Vagina (tissue), 2 donors: ENCODE measurements at regions not wholly inside any gene's neighbourhood (a gene's known extent, or its start where the extent isn't known, plus 50 kb on each side); places are given as distances from the start of the nearest gene placed in this dataset. TPM values are rescaled to one million over a fixed set of nuclear protein-coding genes. Genes with fewer than 3 reads are reported as not detected.
"Not testable (repeated sequence)": the region's sequence is repeated elsewhere in the genome, so short reads cannot be mapped to it uniquely, and the experiment has no call there.

Experiments
- DNase-seq, 2 donors: peaks; one replicate each; pipeline ENCODE4 v3.0.0-alpha.2; 2017; ENCODE audit errors: extremely low spot score in 2 of 2
- H3K27ac ChIP-seq: fragments of 200-600 bp; sonication (generic); one replicate; pipeline ENCODE4 v1.5.1; 2019
- H3K27me3 ChIP-seq: fragments of 200-600 bp; sonication (generic); one replicate; pipeline ENCODE4 v1.5.1; 2019
- H3K36me3 ChIP-seq, 2 donors: fragments of 200-600 bp; sonication (generic); one replicate each; pipeline ENCODE4 v1.5.1; 2017 to 2019
- H3K4me1 ChIP-seq: fragments of 200-600 bp; sonication (generic); one replicate; pipeline ENCODE4 v1.5.1; 2019
- H3K4me3 ChIP-seq, 2 donors: fragments of 200-600 bp; sonication (generic); 1 replicate in 1 of 2; 2 replicates in 1 of 2; pipeline ENCODE4 v1.5.1; 2016 to 2019
- H3K9me3 ChIP-seq: fragments of 200-600 bp; sonication (generic); one replicate; pipeline ENCODE4 v1.5.1; 2019
- CTCF ChIP-seq, 3 experiments: fragments of 450-650 bp in 2 of 3; fragments of 200-600 bp in 1 of 3; sonication (generic) in 1 of 3; IDR thresholded peaks; one replicate each; pipeline ENCODE4 v1.5.1; 2017 to 2019; ENCODE audit warnings: antibody characterized with exemption in 3 of 3, mild to moderate bottlenecking in 2 of 3, moderate library complexity in 2 of 3
- POLR2A ChIP-seq, 2 donors: fragments of 450-650 bp; IDR thresholded peaks; one replicate each; pipeline ENCODE4 v1.6.1; 2017; ENCODE audit warnings: antibody characterized with exemption in 2 of 2, mild to moderate bottlenecking in 2 of 2, moderate library complexity in 2 of 2
- POLR2AphosphoS5 ChIP-seq, 2 donors: sonication (generic); formaldehyde crosslinking; IDR thresholded peaks; one replicate each; pipeline ENCODE4 v1.9.0; 2017; ENCODE audit warnings: antibody characterized with exemption in 2 of 2, mild to moderate bottlenecking in 2 of 2, low read depth in 1 of 2; ENCODE audit not compliant: insufficient read depth in 1 of 2
- intact Hi-C: fragments of 100-400 bp; cut with DNase I; formaldehyde crosslinking; loops from one replicate; pipeline ENCODE4 v1.15.1; 2023
- small RNA-seq: library from RNA; depleted of rRNA; stranded (forward); fragments of <200 nt; gene quantifications from one replicate; pipeline ENCODE3, GENCODE V24; 2016

DNA sequence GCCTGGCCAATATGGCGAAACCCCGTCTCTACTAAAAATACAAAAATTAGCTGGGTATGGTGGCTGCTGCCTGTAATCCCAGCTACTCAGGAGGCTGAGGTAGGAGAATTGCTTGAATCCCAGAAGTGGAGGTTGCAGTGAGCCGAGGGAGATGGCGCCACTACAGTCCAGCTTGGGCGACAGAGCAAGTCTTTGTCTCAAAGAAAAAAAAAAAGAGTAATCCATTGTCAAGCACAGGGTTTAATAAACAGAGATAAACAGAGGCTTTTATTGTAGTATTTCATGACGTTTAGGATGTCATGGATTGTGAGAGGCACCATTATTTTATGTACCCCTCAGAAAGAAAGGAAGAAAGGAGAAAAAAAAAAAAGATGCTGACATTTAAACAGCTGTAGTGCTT is 75.2 kb upstream of the RNU2-1 start:
- DNase-seq: no peak
- intact Hi-C loops: no loop called here

GRCh38 chr17:43304792-43305191 is 71.0 kb upstream of the RNU2-1 start:
- intact Hi-C loops, DNase-seq, H3K27me3 ChIP-seq, H3K9me3 ChIP-seq, H3K36me3 ChIP-seq, H3K4me1 ChIP-seq, H3K27ac ChIP-seq, H3K4me3 ChIP-seq: not testable (repeated sequence)

More for the DNA sequence above, 75.2 kb upstream of the RNU2-1 start:
- Histone ChIP-seq H3K4me3 (no peak overlapping the region), H3K27me3 (no peaks in the 10 kb centered on the region), H3K36me3 (no peaks in the 10 kb centered on the region), H3K4me1 (no peaks in the 10 kb centered on the region), H3K27ac (no peak overlapping the region), H3K9me3 (no peaks in the 10 kb centered on the region)
- TF ChIP-seq POLR2AphosphoS5 (IDR thresholded peaks at IDR 0.05; ENCODE audit: insufficient read depth in 1 of 2, low read depth in 1 of 2): no peak
- TF ChIP-seq CTCF (IDR thresholded peaks at IDR 0.05): no peak
- TF ChIP-seq POLR2A (IDR thresholded peaks at IDR 0.05): no peak

DNA sequence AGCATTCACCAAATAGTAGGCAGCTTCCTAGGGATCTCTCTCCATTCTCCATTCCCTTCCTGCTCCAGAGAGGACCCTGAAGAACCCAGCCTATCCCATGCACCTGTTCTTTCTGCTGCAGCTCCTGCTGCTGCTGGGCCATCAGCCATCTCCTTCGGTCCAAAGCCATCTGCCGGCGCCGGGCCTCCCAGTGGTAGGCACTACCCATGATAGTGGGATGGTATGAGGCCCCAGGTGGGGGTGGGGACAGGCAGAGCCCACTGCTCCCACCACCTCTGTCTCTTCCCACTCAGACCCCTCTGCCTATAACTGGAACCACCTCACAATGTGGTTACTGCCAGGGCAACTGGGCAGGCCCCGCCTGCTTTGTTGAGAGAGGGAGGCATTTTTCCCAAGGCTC is 69.3 kb upstream of the RNU2-1 start:
- H3K27me3 ChIP-seq, H3K27ac ChIP-seq, intact Hi-C loops, DNase-seq, H3K9me3 ChIP-seq, H3K36me3 ChIP-seq, H3K4me3 ChIP-seq, H3K4me1 ChIP-seq: not testable (repeated sequence)

GRCh38 chr17:43299300-43300076 is 65.7 kb upstream of the RNU2-1 start:
- H3K4me1 ChIP-seq, H3K27me3 ChIP-seq, DNase-seq, H3K27ac ChIP-seq, intact Hi-C loops, H3K9me3 ChIP-seq, H3K4me3 ChIP-seq, H3K36me3 ChIP-seq: not testable (repeated sequence)

DNA sequence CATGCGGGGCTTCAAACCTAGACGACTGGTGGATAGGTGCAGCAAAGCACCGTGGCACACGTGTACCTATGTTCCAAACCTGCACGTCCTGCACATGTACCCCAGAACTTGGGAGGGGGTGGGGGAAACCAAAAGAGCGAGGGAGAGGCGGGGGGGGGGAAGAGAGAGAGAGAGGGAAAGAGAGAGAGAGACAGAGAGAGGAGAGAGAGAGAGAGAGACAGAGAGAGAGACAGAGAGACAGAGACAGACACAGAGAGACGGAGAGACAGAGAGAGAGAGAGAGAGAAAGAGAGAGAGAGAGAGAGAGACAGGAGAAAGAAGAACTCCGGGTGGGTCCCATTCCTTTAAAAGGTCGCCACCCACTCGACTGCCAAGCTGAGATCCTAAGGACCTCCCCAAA is 55.9 kb upstream of the RNU2-1 start:
- H3K4me1 ChIP-seq, intact Hi-C loops, H3K27me3 ChIP-seq: not testable (repeated sequence)

DNA sequence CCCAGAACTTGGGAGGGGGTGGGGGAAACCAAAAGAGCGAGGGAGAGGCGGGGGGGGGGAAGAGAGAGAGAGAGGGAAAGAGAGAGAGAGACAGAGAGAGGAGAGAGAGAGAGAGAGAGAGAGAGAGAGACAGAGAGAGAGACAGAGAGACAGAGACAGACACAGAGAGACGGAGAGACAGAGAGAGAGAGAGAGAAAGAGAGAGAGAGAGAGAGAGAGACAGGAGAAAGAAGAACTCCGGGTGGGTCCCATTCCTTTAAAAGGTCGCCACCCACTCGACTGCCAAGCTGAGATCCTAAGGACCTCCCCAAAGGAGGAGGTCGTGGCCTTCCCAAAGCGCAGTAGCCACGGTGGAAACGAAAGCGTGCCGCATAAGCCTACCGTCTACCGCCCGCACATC is 49.8 kb upstream of the RNU2-1 start:
- intact Hi-C loops, H3K9me3 ChIP-seq, H3K4me1 ChIP-seq, DNase-seq, H3K27ac ChIP-seq, H3K36me3 ChIP-seq, H3K27me3 ChIP-seq, H3K4me3 ChIP-seq: not testable (repeated sequence)

More for the DNA sequence above, 55.9 kb upstream of the RNU2-1 start:
- H3K36me3 ChIP-seq, H3K9me3 ChIP-seq, H3K4me3 ChIP-seq, H3K27ac ChIP-seq, DNase-seq: not testable (repeated sequence)

Small RNAs in the stretch of these regions (small RNA-seq; reads per million reads assigned to genes)
- not detected for gene RF00004
